NT2/D1 (cell line): ENCODE measurements at regions not wholly inside any gene's neighbourhood (a gene's known extent, or its start where the extent isn't known, plus 50 kb on each side); places are given as distances from the start of the nearest gene placed in this dataset.

Experiments used
- SUZ12 ChIP-seq: IDR thresholded peaks from 2 replicates; pipeline ENCODE4 v1.6.1; 2011; ENCODE audit not compliant: insufficient read length, insufficient read depth; ENCODE audit errors: extremely low read depth
- YY1 ChIP-seq: IDR thresholded peaks from 2 replicates; pipeline ENCODE4 v1.6.1; 2011; ENCODE audit not compliant: insufficient read length, insufficient read depth

GRCh38 chr11:97015327-97015726, 625.5 kb downstream of the JRKL start:
- TF ChIP-seq YY1 (no peak), SUZ12 (no peak)
